ENCODE measurements at regions not wholly inside any gene's neighbourhood (a gene's known extent, or its start where the extent isn't known, plus 50 kb on each side); places are given as distances from the start of the nearest gene placed in this dataset.

- H3K27me3 ChIP-seq (ENCODE audit: insufficient read depth, low read length): no peaks in the 10 kb centered on the region
- H3K36me3 ChIP-seq (ENCODE audit: insufficient read depth, low read length): no peaks in the 10 kb centered on the region
- H3K9ac ChIP-seq (ENCODE audit: low read length): no peak overlapping the region
- H3K9me2 ChIP-seq (ENCODE audit: low read depth, low read length): no peaks in the 10 kb centered on the region
- H4K20me1 ChIP-seq (ENCODE audit: insufficient read depth, low read length): no peaks in the 10 kb centered on the region
- no peak overlapping the region for H3K4me2 ChIP-seq (ENCODE audit: low read length)
- H2AFZ ChIP-seq (ENCODE audit: low read length): no peak overlapping the region
- TF ChIP-seq CTCF (IDR thresholded peaks at IDR 0.05; ENCODE audit: low read length) (no peak), EZH2 (IDR thresholded peaks at IDR 0.05; ENCODE audit: borderline replicate concordance, low read length) (no peak)
- H3K4me1 ChIP-seq (ENCODE audit: insufficient read depth, low read length, severe bottlenecking): no peaks in the 10 kb centered on the region
- no peak overlapping the region for H3K27ac ChIP-seq (ENCODE audit: low read depth, low read length, poor library complexity, severe bottlenecking)
- H3F3A ChIP-seq (ENCODE audit: insufficient read depth, low read length): no peaks in the 10 kb centered on the region
- no peak overlapping the region for H3K4me3 ChIP-seq (ENCODE audit: low read depth, low read length, poor library complexity, severe bottlenecking)
- no peaks in the 10 kb centered on the region for H3K9me3 ChIP-seq (ENCODE audit: low read length)
- no peaks in the 10 kb centered on the region for H3K79me2 ChIP-seq (ENCODE audit: insufficient read depth, low read length)
These were observed 256.9 kb downstream of the RND3 start for GRCh38 chr2:150230616-150231015.

DNA sequence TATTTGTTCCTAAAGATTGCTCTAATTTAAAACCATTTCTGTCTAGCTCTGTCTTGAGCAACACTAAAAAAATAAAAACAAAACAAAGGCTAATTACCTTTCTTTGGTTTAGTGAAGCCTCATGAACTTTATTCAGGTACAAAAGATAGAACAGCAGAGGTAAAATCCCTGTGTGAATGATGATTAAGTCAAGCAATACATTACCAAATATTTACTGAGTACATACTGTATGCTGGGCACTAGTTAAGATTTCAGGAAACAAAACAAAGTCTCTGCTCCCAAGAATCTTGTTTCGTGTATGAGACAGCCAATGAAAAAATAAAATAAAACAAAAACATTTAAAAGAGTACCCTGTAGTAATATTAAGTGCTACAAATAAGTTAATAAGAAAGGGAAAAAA is 257.5 kb downstream of the RND3 start:
- no peak overlapping the region for H3K4me2 ChIP-seq (ENCODE audit: low read length)

DNA sequence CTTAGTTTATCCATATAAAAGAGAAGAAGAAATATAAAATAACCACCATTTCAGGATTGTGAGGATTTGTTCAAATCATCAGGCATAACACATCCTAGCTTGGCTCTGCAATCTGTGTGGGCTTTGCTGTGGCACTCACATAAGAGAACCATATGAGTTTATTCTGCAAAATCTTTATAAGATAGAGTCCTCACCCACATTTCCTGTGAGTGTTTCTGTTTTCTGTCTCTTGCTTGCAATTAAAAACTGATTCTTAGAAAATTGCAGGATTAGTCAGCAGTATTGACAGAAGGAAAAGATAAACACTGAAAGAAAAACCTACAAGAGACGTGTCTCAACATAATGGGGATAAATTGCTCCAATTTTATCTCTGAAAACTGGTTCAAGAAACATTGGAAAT is 258.5 kb downstream of the RND3 start:
- Histone ChIP-seq H3K4me3 (ENCODE audit: low read depth, low read length, poor library complexity, severe bottlenecking) (no peak overlapping the region), H3K9ac (ENCODE audit: low read length) (no peak overlapping the region), H3K36me3 (ENCODE audit: insufficient read depth, low read length) (no peaks in the 10 kb centered on the region), H3K4me1 (ENCODE audit: insufficient read depth, low read length, severe bottlenecking) (no peaks in the 10 kb centered on the region), H4K20me1 (ENCODE audit: insufficient read depth, low read length) (no peaks in the 10 kb centered on the region), H3K9me3 (ENCODE audit: low read length) (no peaks in the 10 kb centered on the region), H3K4me2 (ENCODE audit: low read length) (no peak overlapping the region), H3K27ac (ENCODE audit: low read depth, low read length, poor library complexity, severe bottlenecking) (no peak overlapping the region), H3K9me2 (ENCODE audit: low read depth, low read length) (no peaks in the 10 kb centered on the region), H3K27me3 (ENCODE audit: insufficient read depth, low read length) (no peaks in the 10 kb centered on the region), H3K79me2 (ENCODE audit: insufficient read depth, low read length) (no peaks in the 10 kb centered on the region), H3F3A (ENCODE audit: insufficient read depth, low read length) (no peaks in the 10 kb centered on the region), H2AFZ (ENCODE audit: low read length) (no peak overlapping the region)
- no peak for TF ChIP-seq EZH2 (IDR thresholded peaks at IDR 0.05; ENCODE audit: borderline replicate concordance, low read length)
- TF ChIP-seq CTCF (IDR thresholded peaks at IDR 0.05; ENCODE audit: low read length): no peak

More for the DNA sequence above, 257.5 kb downstream of the RND3 start:
- no peaks in the 10 kb centered on the region for H3K4me1 ChIP-seq (ENCODE audit: insufficient read depth, low read length, severe bottlenecking)
- H3K36me3 ChIP-seq (ENCODE audit: insufficient read depth, low read length): no peaks in the 10 kb centered on the region
- H3F3A ChIP-seq (ENCODE audit: insufficient read depth, low read length): no peaks in the 10 kb centered on the region
- H3K9me2 ChIP-seq (ENCODE audit: low read depth, low read length): no peaks in the 10 kb centered on the region
- H3K9me3 ChIP-seq (ENCODE audit: low read length): no peaks in the 10 kb centered on the region
- H3K27ac ChIP-seq (ENCODE audit: low read depth, low read length, poor library complexity, severe bottlenecking): no peak overlapping the region
- H3K9ac ChIP-seq (ENCODE audit: low read length): no peak overlapping the region
- H3K4me3 ChIP-seq (ENCODE audit: low read depth, low read length, poor library complexity, severe bottlenecking): no peak overlapping the region
- H3K27me3 ChIP-seq (ENCODE audit: insufficient read depth, low read length): no peaks in the 10 kb centered on the region
- TF ChIP-seq EZH2 (IDR thresholded peaks at IDR 0.05; ENCODE audit: borderline replicate concordance, low read length): no peak
- TF ChIP-seq CTCF (IDR thresholded peaks at IDR 0.05; ENCODE audit: low read length): no peak
- no peaks in the 10 kb centered on the region for H4K20me1 ChIP-seq (ENCODE audit: insufficient read depth, low read length)
- no peak overlapping the region for H2AFZ ChIP-seq (ENCODE audit: low read length)
- H3K79me2 ChIP-seq (ENCODE audit: insufficient read depth, low read length): no peaks in the 10 kb centered on the region
